GM10248 (cell line): ENCODE measurements at regions not wholly inside any gene's neighbourhood (a gene's known extent, or its start where the extent isn't known, plus 50 kb on each side); places are given as distances from the start of the nearest gene placed in this dataset.

ENCODE experiments used
- CTCF ChIA-PET: fragments of 300-600 bp; sonication (Branson Sonifier 250); formaldehyde crosslinking; extraction: SDS; loops from one replicate; lab custom pipeline; 2021; ENCODE audit warnings: antibody characterized with exemption; lab: Yijun Ruan, JAX
- POLR2A ChIA-PET: fragments of 350-650 bp; sonication (Branson Sonifier 250); formaldehyde crosslinking; extraction: SDS; loops from one replicate; lab custom pipeline; 2020; ENCODE audit warnings: antibody characterized with exemption; lab: Yijun Ruan, JAX
- DNase-seq: peaks from one replicate; pipeline ENCODE4 v3.0.0; 2012; ENCODE audit errors: extremely low spot score
- TF ChIP-seq, protein P1 (sequence below): IDR thresholded peaks from 2 replicates; pipeline ENCODE4 v1.5.1; 2012; ENCODE audit warnings: mild to moderate bottlenecking, low read depth; ENCODE audit errors: extremely low read depth, missing control alignments, control extremely low read depth

DNA sequence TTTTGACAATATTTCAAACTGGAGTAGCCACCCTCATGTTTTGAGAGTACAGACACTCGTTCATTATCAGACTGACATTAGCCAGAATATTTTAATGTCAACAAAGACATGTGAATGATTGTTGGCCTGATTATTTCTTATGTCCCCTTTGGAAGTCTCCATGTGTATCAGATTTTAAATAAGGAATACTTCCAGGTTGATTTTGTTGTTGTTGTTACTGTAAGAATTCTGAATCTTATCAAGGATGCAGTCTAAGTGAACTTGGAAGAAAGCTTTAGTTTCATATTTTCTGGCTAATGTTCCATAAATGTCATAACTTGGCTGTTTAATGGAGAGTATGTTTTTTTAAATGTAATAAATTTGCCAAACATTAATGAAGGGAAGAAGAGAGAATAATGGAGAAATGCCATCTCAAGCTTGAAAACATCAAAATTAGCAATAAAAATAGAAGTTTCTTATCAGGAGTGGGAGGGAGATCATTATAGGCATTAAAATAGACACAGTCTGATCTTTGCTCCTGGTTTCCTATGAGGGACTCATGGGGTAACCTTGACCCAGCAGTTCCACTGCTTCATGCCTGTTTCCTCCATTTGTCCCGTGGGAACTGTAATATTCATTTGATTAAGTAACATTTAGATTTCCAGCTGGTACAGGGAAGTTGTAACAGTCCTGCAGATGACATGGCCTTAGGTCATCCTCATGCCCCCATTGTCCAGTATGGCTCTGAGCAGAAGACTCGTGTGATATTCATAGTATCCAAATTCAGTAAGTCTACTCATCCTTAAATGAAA is 122.4 kb upstream of the KIAA1217 start:
- CTCF ChIA-PET = no interaction called here
- no peak for DNase-seq
- TF ChIP-seq, protein P1, sequence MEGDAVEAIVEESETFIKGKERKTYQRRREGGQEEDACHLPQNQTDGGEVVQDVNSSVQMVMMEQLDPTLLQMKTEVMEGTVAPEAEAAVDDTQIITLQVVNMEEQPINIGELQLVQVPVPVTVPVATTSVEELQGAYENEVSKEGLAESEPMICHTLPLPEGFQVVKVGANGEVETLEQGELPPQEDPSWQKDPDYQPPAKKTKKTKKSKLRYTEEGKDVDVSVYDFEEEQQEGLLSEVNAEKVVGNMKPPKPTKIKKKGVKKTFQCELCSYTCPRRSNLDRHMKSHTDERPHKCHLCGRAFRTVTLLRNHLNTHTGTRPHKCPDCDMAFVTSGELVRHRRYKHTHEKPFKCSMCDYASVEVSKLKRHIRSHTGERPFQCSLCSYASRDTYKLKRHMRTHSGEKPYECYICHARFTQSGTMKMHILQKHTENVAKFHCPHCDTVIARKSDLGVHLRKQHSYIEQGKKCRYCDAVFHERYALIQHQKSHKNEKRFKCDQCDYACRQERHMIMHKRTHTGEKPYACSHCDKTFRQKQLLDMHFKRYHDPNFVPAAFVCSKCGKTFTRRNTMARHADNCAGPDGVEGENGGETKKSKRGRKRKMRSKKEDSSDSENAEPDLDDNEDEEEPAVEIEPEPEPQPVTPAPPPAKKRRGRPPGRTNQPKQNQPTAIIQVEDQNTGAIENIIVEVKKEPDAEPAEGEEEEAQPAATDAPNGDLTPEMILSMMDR = no peak
- POLR2A ChIA-PET = no interaction called here

DNA sequence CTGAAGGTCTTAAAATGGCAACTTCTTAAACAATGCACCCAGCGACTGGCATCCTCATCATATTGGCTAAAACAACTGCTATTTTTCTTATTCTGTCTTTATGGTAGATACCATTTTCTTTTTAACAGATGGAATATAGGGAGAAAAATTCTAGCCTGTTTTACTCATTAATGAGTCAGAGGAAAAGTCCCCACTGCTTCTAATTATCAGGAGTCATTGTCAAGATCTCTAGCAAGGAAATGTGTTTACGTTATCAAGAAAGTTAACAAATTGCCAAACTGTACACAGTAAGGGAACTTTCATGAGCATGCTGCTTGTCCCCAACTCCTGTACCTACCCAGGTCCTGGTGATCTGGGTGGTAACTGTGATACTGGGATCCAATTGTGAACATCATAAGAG is 117.7 kb upstream of the KIAA1217 start:
- TF ChIP-seq, protein P1 = no peak
- ChIA-PET CTCF (no interaction called here), POLR2A (no interaction called here)
- no peak for DNase-seq

DNA sequence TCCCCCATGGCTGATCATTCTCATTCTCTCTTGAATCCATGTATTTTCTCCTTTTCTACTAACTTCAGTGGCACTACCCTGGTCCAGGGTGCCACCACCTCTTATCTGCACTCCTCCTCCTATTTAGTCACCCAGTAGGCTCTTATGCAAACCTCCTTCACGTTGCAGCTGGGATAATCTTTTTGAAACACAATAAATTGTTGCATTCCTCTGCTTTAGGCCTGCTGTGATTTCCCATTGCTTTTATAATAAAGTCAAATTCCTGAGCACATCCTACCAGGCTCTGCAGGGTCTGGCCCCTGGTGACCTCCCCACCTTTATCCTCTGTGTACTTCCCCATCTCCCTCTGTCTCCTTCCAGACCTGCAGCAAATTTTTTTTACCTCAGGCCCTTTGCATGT is 112.7 kb upstream of the KIAA1217 start:
- ChIA-PET CTCF (no interaction called here), POLR2A (no interaction called here)
- TF ChIP-seq, protein P1 = no peak
- no peak for DNase-seq

- ChIA-PET POLR2A (no interaction called here), CTCF (interaction anchor here (0.9 to 1.9 kb wide), 2 partner anchors 12 to 94 kb away, joined by 3 to 5 read pairs; no protein-coding TSS in a partner anchor)
- TF ChIP-seq, protein P1 = no peak
- DNase-seq = no peak
Measured at GRCh38 chr10:24097751-24098207, 111.2 kb upstream of the KIAA1217 start.

- ChIA-PET CTCF (no interaction called here), POLR2A (no interaction called here)
- no peak for DNase-seq
- TF ChIP-seq, protein P1 = no peak
Measured at GRCh38 chr10:24104895-24105294, 104.0 kb upstream of the KIAA1217 start.

DNA sequence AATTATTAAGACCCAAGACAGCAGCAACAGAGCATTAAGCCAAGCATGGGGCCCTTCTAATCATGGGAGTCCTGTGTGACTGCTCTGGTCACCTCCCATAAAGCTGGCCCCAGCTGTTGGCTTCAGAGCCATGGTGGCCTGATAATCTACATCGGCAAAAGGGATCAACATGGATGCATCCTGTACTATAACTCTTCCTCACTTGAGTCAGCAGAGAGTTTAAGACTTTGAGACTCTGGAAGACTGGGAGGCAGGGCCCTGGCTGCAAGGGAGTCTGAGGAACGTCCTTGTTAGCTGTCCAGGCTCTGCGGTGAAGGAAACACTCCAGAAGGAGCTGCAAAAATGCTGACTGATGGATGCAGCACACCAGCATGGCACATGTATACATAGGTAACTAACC is 95.0 kb upstream of the KIAA1217 start:
- POLR2A ChIA-PET = no interaction called here
- CTCF ChIA-PET = interaction anchor here (0.9 to 1.4 kb wide), 5 partner anchors 11 to 405 kb away, joined by 3 read pairs; no protein-coding TSS in a partner anchor
- TF ChIP-seq, protein P1 = no peak

More for the DNA sequence above, 95.0 kb upstream of the KIAA1217 start:
- no peak for DNase-seq
